Endothelial cell of umbilical vein (primary cell): ENCODE measurements at regions not wholly inside any gene's neighbourhood (a gene's known extent, or its start where the extent isn't known, plus 50 kb on each side); places are given as distances from the start of the nearest gene placed in this dataset.
"Not testable (repeated sequence)": the region's sequence is repeated elsewhere in the genome, so short reads cannot be mapped to it uniquely, and the experiment has no call there.

ENCODE experiments used
- BruUV-seq: library from RNA; stranded (reverse); fragments of 400-500 nt; replicated peaks from 2 replicates; lab custom pipeline; 2021; lab: Mats Ljungman, UMichigan
- CTCF ChIA-PET: fragments of 300-600, 350-600 bp; sonication (Branson Sonifier 250); formaldehyde crosslinking; loops from one replicate; lab custom pipeline; 2021; ENCODE audit warnings: antibody characterized with exemption, inconsistent platforms; lab: Charles Lee
- POLR2A ChIA-PET: fragments of 300-600, 350-600 bp; sonication (Branson Sonifier 250); formaldehyde crosslinking; loops from one replicate; lab custom pipeline; 2021; ENCODE audit warnings: antibody characterized with exemption, inconsistent platforms; lab: Charles Lee
- DNase-seq: peaks from one replicate; pipeline ENCODE4 v3.0.0-alpha.2; 2011; ENCODE audit warnings: low read depth, low spot score
- FAIRE-seq: peaks from 2 replicates; lab custom pipeline; 2011; peaks lifted over from hg19 to GRCh38; lab: Jason Lieb, UNC
- H2AFZ ChIP-seq: 2 replicates; pipeline ENCODE4 v1.6.0; 2012; ENCODE audit warnings: low read depth, low read length, control low read depth, inconsistent platforms
- H3K27ac ChIP-seq: 2 replicates; pipeline ENCODE4 v1.5.1; 2011; ENCODE audit warnings: low read depth, mild to moderate bottlenecking, control low read depth, low read length, moderate library complexity; ENCODE audit not compliant: insufficient read depth
- H3K27me3 ChIP-seq, 2 experiments: 2 replicates each; pipeline versions ENCODE4 v1.6.0 to v1.6.1; 2011; ENCODE audit warnings: low read length in 2 of 2, mixed read lengths in 1 of 2; ENCODE audit not compliant: control insufficient read depth in 2 of 2, insufficient read depth in 2 of 2
- H3K36me3 ChIP-seq, 2 experiments: 2 replicates in 1 of 2; 3 replicates in 1 of 2; pipeline ENCODE4 v1.5.1; 2011; ENCODE audit warnings: low read length in 2 of 2, mild to moderate bottlenecking in 1 of 2, moderate library complexity in 1 of 2; ENCODE audit not compliant: control insufficient read depth in 2 of 2, insufficient read depth in 2 of 2; ENCODE audit errors: extremely low read depth in 1 of 2
- H3K4me1 ChIP-seq: 3 replicates; pipeline ENCODE4 v1.5.1; 2011; ENCODE audit warnings: mild to moderate bottlenecking, low read length; ENCODE audit not compliant: control insufficient read depth, insufficient read depth; ENCODE audit errors: extremely low read depth
- H3K4me2 ChIP-seq: 2 replicates; pipeline ENCODE4 v1.6.1; 2011; ENCODE audit warnings: low read length, control low read depth, mixed read lengths; ENCODE audit not compliant: insufficient read depth
- H3K4me3 ChIP-seq, 3 experiments: fragments of 200-600 bp in 1 of 3; sonication (generic), shearing (Covaris generic) in 1 of 3; replicated peaks in 1 of 3; 2 replicates each; pipeline ENCODE4 v1.5.1; 2011 to 2016; ENCODE audit warnings: control low read depth in 3 of 3, low read length in 3 of 3, mild to moderate bottlenecking in 2 of 3, inconsistent platforms in 1 of 3, low read depth in 1 of 3, moderate library complexity in 1 of 3; ENCODE audit not compliant: insufficient read depth in 1 of 3
- H3K79me2 ChIP-seq: 2 replicates; pipeline ENCODE4 v1.6.0; 2012; ENCODE audit warnings: low read length, inconsistent platforms; ENCODE audit not compliant: control insufficient read depth, insufficient read depth
- H3K9ac ChIP-seq: replicated peaks from 2 replicates; pipeline ENCODE3; 2011; ENCODE audit warnings: low read length, control low read depth; ENCODE audit not compliant: insufficient read depth; ENCODE audit errors: extremely low read depth
- H3K9me1 ChIP-seq: replicated peaks from 3 replicates; pipeline ENCODE4 v1.6.0; 2011; ENCODE audit warnings: mild to moderate bottlenecking, low read length; ENCODE audit not compliant: control insufficient read depth, insufficient read depth; ENCODE audit errors: extremely low read depth
- H3K9me3 ChIP-seq: replicated peaks from 2 replicates; pipeline ENCODE4 v1.5.1; 2012; ENCODE audit warnings: low read length, inconsistent platforms; ENCODE audit not compliant: control insufficient read depth, insufficient read depth
- H4K20me1 ChIP-seq: replicated peaks from 2 replicates; pipeline ENCODE3; 2011; ENCODE audit warnings: mild to moderate bottlenecking, low read length; ENCODE audit not compliant: control insufficient read depth, insufficient read depth; ENCODE audit errors: extremely low read depth
- EZH2 ChIP-seq: IDR thresholded peaks from 2 replicates; pipeline ENCODE4 v1.6.1; 2012; ENCODE audit warnings: borderline replicate concordance, low read depth, mild to moderate bottlenecking, moderate library complexity, low read length, inconsistent platforms; ENCODE audit not compliant: severe bottlenecking
- FOS ChIP-seq: IDR thresholded peaks from 2 replicates; pipeline ENCODE4 v1.6.1; 2011; ENCODE audit warnings: mild to moderate bottlenecking, low read length, moderate library complexity, borderline replicate concordance; ENCODE audit not compliant: insufficient read depth
- GATA2 ChIP-seq: IDR thresholded peaks from 2 replicates; pipeline ENCODE4 v1.7.0; 2011; ENCODE audit warnings: low read depth, mild to moderate bottlenecking, moderate library complexity, mixed read lengths, low read length; ENCODE audit not compliant: insufficient read length, insufficient read depth
- JUN ChIP-seq: IDR thresholded peaks from 2 replicates; pipeline ENCODE4 v1.6.1; 2011; ENCODE audit warnings: borderline replicate concordance, low read depth; ENCODE audit not compliant: insufficient read length, insufficient read depth
- MAX ChIP-seq: IDR thresholded peaks from 2 replicates; pipeline ENCODE4 v1.6.1; 2011; ENCODE audit not compliant: insufficient read depth, insufficient read length
- MYC ChIP-seq: IDR thresholded peaks from one replicate; pipeline ENCODE4 v1.6.1; 2011; ENCODE audit warnings: mild to moderate bottlenecking, low read depth, low read length
- POLR2A ChIP-seq: IDR thresholded peaks from 2 replicates; pipeline ENCODE4 v1.6.1; 2012; ENCODE audit warnings: low read depth, mild to moderate bottlenecking, control low read depth, low read length
- POLR2AphosphoS5 ChIP-seq: IDR thresholded peaks from 2 replicates; pipeline ENCODE4 v1.6.1; 2012; ENCODE audit warnings: low read depth, mild to moderate bottlenecking, control low read depth, low read length, moderate library complexity; ENCODE audit not compliant: insufficient read depth
- dilution Hi-C: fragments of 300-500 bp; cut with MboI; formaldehyde crosslinking; loops from one replicate; pipeline ENCODE4 v1.15.0; 2019; ENCODE audit warnings: low sequenced_read_pairs; ENCODE audit not compliant: extremely low pct_ligation_motif_present
- intact Hi-C: fragments of 100-400 bp; cut with micrococcal nuclease; formaldehyde crosslinking; loops from one replicate; pipeline ENCODE4 v1.10.0; 2022
- TF ChIP-seq, protein P1 (sequence below), 2 donors: IDR thresholded peaks; 1 replicate in 1 of 2; 2 replicates in 1 of 2; pipeline ENCODE4 v1.5.1; 2011; ENCODE audit warnings: low read length in 2 of 2, mild to moderate bottlenecking in 2 of 2, moderate library complexity in 2 of 2, control low read depth in 1 of 2, inconsistent platforms in 1 of 2, low read depth in 1 of 2; ENCODE audit not compliant: insufficient read depth in 1 of 2; ENCODE audit errors: extremely low read depth in 1 of 2

GRCh38 chr14:24699052-24699451 is 65.1 kb upstream of the GZMB start:
- no peaks in the 10 kb centered on the region for H3K36me3 ChIP-seq
- no peaks in the 10 kb centered on the region for H3K4me1 ChIP-seq
- DNase-seq (no peak), FAIRE-seq (no peak)
- no peak overlapping the region for H3K4me2 ChIP-seq
- H3K9me1 ChIP-seq = no peaks in the 10 kb centered on the region
- no peak for TF ChIP-seq MAX
- TF ChIP-seq GATA2 = no peak
- no peak for TF ChIP-seq MYC
- no peak for TF ChIP-seq POLR2AphosphoS5
- no peak for TF ChIP-seq FOS
- TF ChIP-seq JUN = no peak
- no peak for TF ChIP-seq POLR2A
- TF ChIP-seq, protein P1, sequence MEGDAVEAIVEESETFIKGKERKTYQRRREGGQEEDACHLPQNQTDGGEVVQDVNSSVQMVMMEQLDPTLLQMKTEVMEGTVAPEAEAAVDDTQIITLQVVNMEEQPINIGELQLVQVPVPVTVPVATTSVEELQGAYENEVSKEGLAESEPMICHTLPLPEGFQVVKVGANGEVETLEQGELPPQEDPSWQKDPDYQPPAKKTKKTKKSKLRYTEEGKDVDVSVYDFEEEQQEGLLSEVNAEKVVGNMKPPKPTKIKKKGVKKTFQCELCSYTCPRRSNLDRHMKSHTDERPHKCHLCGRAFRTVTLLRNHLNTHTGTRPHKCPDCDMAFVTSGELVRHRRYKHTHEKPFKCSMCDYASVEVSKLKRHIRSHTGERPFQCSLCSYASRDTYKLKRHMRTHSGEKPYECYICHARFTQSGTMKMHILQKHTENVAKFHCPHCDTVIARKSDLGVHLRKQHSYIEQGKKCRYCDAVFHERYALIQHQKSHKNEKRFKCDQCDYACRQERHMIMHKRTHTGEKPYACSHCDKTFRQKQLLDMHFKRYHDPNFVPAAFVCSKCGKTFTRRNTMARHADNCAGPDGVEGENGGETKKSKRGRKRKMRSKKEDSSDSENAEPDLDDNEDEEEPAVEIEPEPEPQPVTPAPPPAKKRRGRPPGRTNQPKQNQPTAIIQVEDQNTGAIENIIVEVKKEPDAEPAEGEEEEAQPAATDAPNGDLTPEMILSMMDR (IDR thresholded peaks at IDR 0.05; ENCODE audit: extremely low read depth in 1 of 2, insufficient read depth in 1 of 2, low read depth in 1 of 2, low read length in 2 of 2) = no peak
- TF ChIP-seq EZH2 = no peak
- no peak overlapping the region for H2AFZ ChIP-seq
- no peak overlapping the region for H3K4me3 ChIP-seq
- H3K79me2 ChIP-seq = no peaks in the 10 kb centered on the region
- BruUV-seq = no TSS peak
- POLR2A ChIA-PET = no interaction called here
- dilution Hi-C loops (no loop called here), intact Hi-C loops (no loop called here)
- CTCF ChIA-PET = interaction anchor here (1.4 kb wide), 1 partner anchor 11 kb away, joined by 4 read pairs; no protein-coding TSS in a partner anchor
- no peaks in the 10 kb centered on the region for H3K9me3 ChIP-seq
- no peaks in the 10 kb centered on the region for H3K27me3 ChIP-seq
- no peak overlapping the region for H3K27ac ChIP-seq
- H4K20me1 ChIP-seq = no peaks in the 10 kb centered on the region
- H3K9ac ChIP-seq = no peak overlapping the region

GRCh38 chr14:24696280-24696920 is 62.4 kb upstream of the GZMB start:
- H3K9ac ChIP-seq, H3K9me1 ChIP-seq, CTCF ChIA-PET, POLR2A ChIA-PET, H3K27ac ChIP-seq, H3K27me3 ChIP-seq, DNase-seq, H3K4me1 ChIP-seq, H3K79me2 ChIP-seq, FAIRE-seq, H4K20me1 ChIP-seq, H3K4me3 ChIP-seq, dilution Hi-C loops, H3K36me3 ChIP-seq, BruUV-seq, H2AFZ ChIP-seq, intact Hi-C loops, H3K9me3 ChIP-seq, H3K4me2 ChIP-seq: not testable (repeated sequence)
